Small intestine (tissue), 7 donors: ENCODE measurements at regions not wholly inside any gene's neighbourhood (a gene's known extent, or its start where the extent isn't known, plus 50 kb on each side); places are given as distances from the start of the nearest gene placed in this dataset.

Experiments used
- DNase-seq, 2 donors: peaks; one replicate each; pipeline versions ENCODE4 v3.0.0 to v3.0.0-alpha.2; 2013
- FAIRE-seq: peaks from 2 replicates; lab custom pipeline; 2012; peaks lifted over from hg19 to GRCh38; lab: Jason Lieb, UNC
- H3K27ac ChIP-seq, 3 donors: one replicate each; pipeline ENCODE4 v1.5.1; 2013; ENCODE audit warnings: low read length in 2 of 3, mild to moderate bottlenecking in 2 of 3, control low read depth in 1 of 3, inconsistent platforms in 1 of 3, low read depth in 1 of 3, moderate library complexity in 1 of 3
- H3K27me3 ChIP-seq, 3 donors: one replicate each; pipeline ENCODE4 v1.6.1; 2013; ENCODE audit warnings: low read length in 3 of 3, inconsistent platforms in 1 of 3; ENCODE audit not compliant: control insufficient read depth in 3 of 3, insufficient read depth in 3 of 3
- H3K36me3 ChIP-seq, 3 donors: one replicate each; pipeline ENCODE4 v1.6.1; 2013; ENCODE audit warnings: low read length in 3 of 3, inconsistent platforms in 1 of 3, low read depth in 1 of 3, mild to moderate bottlenecking in 1 of 3, moderate library complexity in 1 of 3; ENCODE audit not compliant: control insufficient read depth in 3 of 3, insufficient read depth in 2 of 3
- H3K4me1 ChIP-seq, 3 donors: one replicate each; pipeline ENCODE4 v1.6.1; 2013; ENCODE audit warnings: low read length in 2 of 3, inconsistent platforms in 1 of 3, low read depth in 1 of 3, mild to moderate bottlenecking in 1 of 3, moderate library complexity in 1 of 3; ENCODE audit not compliant: control insufficient read depth in 3 of 3, insufficient read depth in 2 of 3
- H3K4me3 ChIP-seq, 3 donors: one replicate each; pipeline ENCODE4 v1.5.1; 2013; ENCODE audit warnings: low read length in 3 of 3, control low read depth in 1 of 3, inconsistent platforms in 1 of 3, low read depth in 1 of 3, mild to moderate bottlenecking in 1 of 3, moderate library complexity in 1 of 3
- H3K9me3 ChIP-seq, 2 donors: one replicate each; pipeline ENCODE4 v1.6.1; 2013; ENCODE audit warnings: low read depth in 1 of 2, low read length in 1 of 2; ENCODE audit not compliant: control insufficient read depth in 2 of 2, insufficient read depth in 1 of 2
- WGBS, 3 donors: extraction: QIAGEN DNeasy Blood & Tissue Kit; methylation state at CpG; one replicate each; pipeline ENCODE4 v1.1.7; 2013; 5-methylcytosine and 5-hydroxymethylcytosine counted together
- donor health status: healthy with polysubstance abuse.
- donor health status: control.
- donor health status: control.
- donor health status: Bipolar disorder and iron deficiency.
- donor health status: healthy.

DNA sequence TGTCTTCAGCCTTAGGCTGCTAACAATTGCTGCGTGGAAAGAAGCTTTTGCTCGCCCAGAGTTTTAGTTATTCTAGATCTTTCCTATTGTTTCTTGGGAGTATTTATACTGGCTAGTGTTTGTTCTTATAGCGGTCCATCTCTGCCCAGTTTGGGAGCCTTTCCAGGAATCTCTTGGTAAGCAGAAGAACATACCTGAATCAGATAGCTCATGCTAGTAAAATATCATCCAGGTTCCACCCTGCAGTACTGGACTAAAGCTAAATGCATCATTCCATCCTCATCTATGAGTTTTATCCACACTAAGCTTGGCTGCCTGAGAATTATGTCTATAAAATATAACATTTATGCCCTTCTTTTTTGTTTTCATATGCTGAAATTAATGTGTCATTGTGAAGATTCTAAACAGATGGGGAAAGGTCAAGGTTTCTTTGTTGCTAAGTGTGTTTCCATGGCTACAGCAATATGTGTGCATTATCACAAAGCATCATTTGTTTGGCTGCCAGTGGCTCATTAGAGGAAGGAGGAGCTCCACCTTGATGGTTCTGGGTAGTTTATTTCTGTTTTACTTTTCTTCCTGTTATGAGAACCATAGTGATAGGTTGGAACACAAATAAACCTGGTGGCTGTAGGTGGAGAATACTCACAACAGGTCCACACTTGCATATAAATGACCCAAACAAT is 182.8 kb downstream of the PIK3C3 start:
- FAIRE-seq (no peak), DNase-seq (no peak)
- Histone ChIP-seq H3K4me3 (no peak overlapping the region), H3K27ac (no peak overlapping the region), H3K9me3 (peaks cover 0 to 31% of the 10 kb centered on the region in 2 donors), H3K27me3 (no peaks in the 10 kb centered on the region), H3K4me1 (no peaks in the 10 kb centered on the region), H3K36me3 (no peaks in the 10 kb centered on the region)
- 81 to 86% (median 83%) methylated on average over 3 of the region's 3 CpGs for WGBS, 3 donors

DNA sequence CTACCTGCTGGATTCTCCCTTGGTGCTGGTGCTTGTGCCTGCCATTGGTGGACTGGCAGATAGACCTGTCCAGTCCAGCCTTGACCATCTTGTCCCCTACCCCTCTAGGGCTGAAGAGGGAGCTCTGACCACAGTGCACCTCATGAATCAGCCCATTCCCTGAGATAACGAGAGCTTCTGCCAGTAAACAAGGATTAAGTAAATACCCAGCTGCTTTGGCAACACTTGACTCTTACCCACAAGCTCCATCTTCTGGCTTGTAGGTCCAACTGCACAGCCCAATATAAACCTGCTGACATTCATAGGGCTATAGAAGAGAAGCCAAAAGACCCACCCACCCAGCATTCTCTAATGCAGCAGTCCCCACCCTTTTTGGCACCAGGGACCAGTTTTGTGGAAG is 186.4 kb downstream of the PIK3C3 start:
- Histone ChIP-seq H3K27ac (no peak overlapping the region), H3K27me3 (no peaks in the 10 kb centered on the region), H3K36me3 (no peaks in the 10 kb centered on the region), H3K9me3 (peaks cover 0 to 31% of the 10 kb centered on the region in 2 donors), H3K4me3 (no peak overlapping the region), H3K4me1 (no peaks in the 10 kb centered on the region)
- DNase-seq = no peak
- 38 to 55% (median 50%) methylated on average over 1 of the region's 1 CpG for WGBS, 3 donors
- FAIRE-seq = no peak

DNA sequence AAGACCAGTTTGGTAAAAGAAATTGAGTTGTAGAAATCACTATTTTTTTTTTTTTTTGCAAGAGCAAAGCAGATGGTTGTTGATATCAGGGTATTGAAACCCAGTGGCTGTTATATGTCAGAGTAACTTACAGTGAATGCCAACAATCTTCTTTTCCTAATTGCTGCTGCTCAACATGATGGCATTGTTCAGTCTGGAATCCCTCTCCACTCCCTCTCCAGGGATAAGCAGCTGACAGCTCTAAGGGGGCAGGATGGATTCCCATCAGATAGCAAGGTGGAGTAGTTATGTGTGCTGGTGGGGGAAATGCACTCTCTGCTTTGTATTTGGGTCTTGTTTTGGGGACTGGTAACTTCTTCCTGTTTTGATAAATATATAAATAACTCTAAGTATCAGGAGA is 200.0 kb downstream of the PIK3C3 start:
- Histone ChIP-seq H3K36me3 (no peaks in the 10 kb centered on the region), H3K4me3 (no peak overlapping the region), H3K4me1 (no peaks in the 10 kb centered on the region), H3K27me3 (no peaks in the 10 kb centered on the region), H3K9me3 (peaks cover 0 to 3% of the 10 kb centered on the region in 2 donors), H3K27ac (no peak overlapping the region)
- FAIRE-seq (no peak), DNase-seq (no peak)

GRCh38 chr18:42156281-42156680 is 201.2 kb downstream of the PIK3C3 start:
- no peak for FAIRE-seq
- DNase-seq = no peak
- Histone ChIP-seq H3K36me3 (no peaks in the 10 kb centered on the region), H3K9me3 (no peaks in the 10 kb centered on the region), H3K4me1 (no peaks in the 10 kb centered on the region), H3K27me3 (no peaks in the 10 kb centered on the region), H3K27ac (no peak overlapping the region), H3K4me3 (no peak overlapping the region)

DNA sequence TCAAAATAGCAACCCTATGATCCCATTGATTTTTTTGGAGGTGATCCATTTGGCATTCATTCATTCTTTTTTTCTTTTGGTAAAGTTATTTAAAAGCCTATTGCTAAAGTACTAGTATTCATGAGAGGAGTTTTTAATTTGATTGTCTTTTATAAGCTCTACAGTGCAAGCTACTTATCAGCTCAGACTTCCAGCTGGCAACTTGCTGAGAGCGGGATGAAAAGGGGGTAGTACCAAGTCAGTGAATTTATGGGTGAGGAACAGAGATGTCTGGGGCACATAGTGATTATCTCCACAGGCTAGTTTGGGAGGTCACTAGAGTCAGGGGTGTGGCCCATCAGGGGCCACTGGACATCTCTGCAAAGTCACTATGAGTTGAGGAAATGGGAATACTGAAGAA is 202.4 kb downstream of the PIK3C3 start:
- Histone ChIP-seq H3K27me3 (no peaks in the 10 kb centered on the region), H3K27ac (no peak overlapping the region), H3K4me3 (no peak overlapping the region), H3K36me3 (no peaks in the 10 kb centered on the region), H3K4me1 (no peaks in the 10 kb centered on the region), H3K9me3 (no peaks in the 10 kb centered on the region)
- WGBS, 3 donors = 76 to 83% (median 82%) methylated on average over 1 of the region's 1 CpG
- FAIRE-seq (no peak), DNase-seq (no peak)

GRCh38 chr18:42157878-42158277 is 202.8 kb downstream of the PIK3C3 start:
- Histone ChIP-seq H3K36me3 (no peaks in the 10 kb centered on the region), H3K9me3 (no peaks in the 10 kb centered on the region), H3K27me3 (no peaks in the 10 kb centered on the region), H3K27ac (no peak overlapping the region), H3K4me1 (no peaks in the 10 kb centered on the region), H3K4me3 (no peak overlapping the region)
- 57 to 66% (median 66%) methylated on average over 2 of the region's 2 CpGs for WGBS, 3 donors
- DNase-seq (no peak), FAIRE-seq (no peak)

GRCh38 chr18:42159146-42159545 is 204.1 kb downstream of the PIK3C3 start:
- no peaks in the 10 kb centered on the region for H3K27me3 ChIP-seq
- H3K27ac ChIP-seq = no peak overlapping the region
- no peak overlapping the region for H3K4me3 ChIP-seq
- no peaks in the 10 kb centered on the region for H3K9me3 ChIP-seq
- H3K36me3 ChIP-seq = no peaks in the 10 kb centered on the region
- WGBS, 3 donors = 62 to 78% (median 64%) methylated on average over 3 of the region's 3 CpGs
- FAIRE-seq (no peak), DNase-seq (no peak)
- H3K4me1 ChIP-seq = no peaks in the 10 kb centered on the region

DNA sequence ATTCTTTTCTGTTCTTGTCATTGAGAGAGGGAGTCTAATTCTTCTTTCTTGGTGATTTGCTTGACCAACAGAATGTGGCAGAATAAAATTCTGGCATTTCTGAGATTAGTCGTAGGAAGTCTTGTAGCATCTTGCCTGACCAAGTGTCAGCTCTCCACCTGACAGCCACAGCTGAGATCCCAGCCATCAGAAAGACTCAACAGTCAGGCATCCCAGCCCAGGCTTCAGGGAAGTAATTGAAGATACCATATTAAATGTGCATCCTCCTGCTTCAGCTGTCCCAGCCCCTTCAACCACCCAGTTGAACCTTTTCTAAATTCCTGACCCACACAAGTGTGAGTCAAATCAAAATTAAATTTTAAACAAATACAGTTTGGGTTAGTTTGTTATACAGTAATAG is 208.3 kb downstream of the PIK3C3 start:
- Histone ChIP-seq H3K36me3 (no peaks in the 10 kb centered on the region), H3K9me3 (no peaks in the 10 kb centered on the region), H3K4me3 (no peak overlapping the region), H3K27ac (no peak overlapping the region), H3K27me3 (no peaks in the 10 kb centered on the region), H3K4me1 (no peaks in the 10 kb centered on the region)
- no peak for FAIRE-seq
- 86 to 96% (median 90%) methylated on average over 1 of the region's 1 CpG for WGBS, 3 donors
- no peak for DNase-seq

GRCh38 chr18:42164556-42164955 is 209.5 kb downstream of the PIK3C3 start:
- no peaks in the 10 kb centered on the region for H3K36me3 ChIP-seq
- no peaks in the 10 kb centered on the region for H3K4me1 ChIP-seq
- DNase-seq (no peak), FAIRE-seq (no peak)
- no peak overlapping the region for H3K27ac ChIP-seq
- H3K9me3 ChIP-seq = no peaks in the 10 kb centered on the region
- no peak overlapping the region for H3K4me3 ChIP-seq
- 75 to 85% (median 84%) methylated on average over 1 of the region's 1 CpG for WGBS, 3 donors
- no peaks in the 10 kb centered on the region for H3K27me3 ChIP-seq
